ENCODE measurements at regions not wholly inside any gene's neighbourhood (a gene's known extent, or its start where the extent isn't known, plus 50 kb on each side); places are given as distances from the start of the nearest gene placed in this dataset.

DNA sequence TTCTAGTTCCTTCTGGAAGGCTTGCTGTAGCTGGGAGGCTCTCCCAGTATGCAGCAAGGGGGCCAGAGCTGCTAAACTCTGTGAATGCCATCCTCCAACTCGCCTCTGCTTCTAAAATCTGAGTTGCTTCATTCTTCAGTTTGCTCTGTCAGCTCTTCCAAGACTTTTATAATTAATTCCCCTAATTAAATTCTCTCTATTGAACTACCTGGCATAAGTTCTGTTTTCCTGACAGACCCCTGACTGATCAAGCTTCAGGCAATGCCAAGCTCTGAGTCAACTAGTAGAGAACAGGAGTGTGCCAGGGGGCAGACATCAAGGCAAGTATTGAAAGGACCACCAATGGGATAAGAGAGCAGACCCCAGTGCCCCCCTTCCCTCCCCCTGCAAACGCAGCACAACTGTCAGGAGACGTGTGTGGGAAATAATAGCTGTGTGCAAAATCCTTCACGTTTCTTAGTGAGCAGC, 109.3 kb upstream of the TAB2 start:
- Histone ChIP-seq H3K4me1 (peaks cover 9% of the 10 kb centered on the region), H3K9me3 (no peaks in the 10 kb centered on the region), H3K4me3 (no peak overlapping the region), H3K36me3 (no peaks in the 10 kb centered on the region), H3K27ac (no peak overlapping the region), H3K27me3 (ENCODE audit: low read depth) (no peaks in the 10 kb centered on the region)
- TF ChIP-seq, protein P1, sequence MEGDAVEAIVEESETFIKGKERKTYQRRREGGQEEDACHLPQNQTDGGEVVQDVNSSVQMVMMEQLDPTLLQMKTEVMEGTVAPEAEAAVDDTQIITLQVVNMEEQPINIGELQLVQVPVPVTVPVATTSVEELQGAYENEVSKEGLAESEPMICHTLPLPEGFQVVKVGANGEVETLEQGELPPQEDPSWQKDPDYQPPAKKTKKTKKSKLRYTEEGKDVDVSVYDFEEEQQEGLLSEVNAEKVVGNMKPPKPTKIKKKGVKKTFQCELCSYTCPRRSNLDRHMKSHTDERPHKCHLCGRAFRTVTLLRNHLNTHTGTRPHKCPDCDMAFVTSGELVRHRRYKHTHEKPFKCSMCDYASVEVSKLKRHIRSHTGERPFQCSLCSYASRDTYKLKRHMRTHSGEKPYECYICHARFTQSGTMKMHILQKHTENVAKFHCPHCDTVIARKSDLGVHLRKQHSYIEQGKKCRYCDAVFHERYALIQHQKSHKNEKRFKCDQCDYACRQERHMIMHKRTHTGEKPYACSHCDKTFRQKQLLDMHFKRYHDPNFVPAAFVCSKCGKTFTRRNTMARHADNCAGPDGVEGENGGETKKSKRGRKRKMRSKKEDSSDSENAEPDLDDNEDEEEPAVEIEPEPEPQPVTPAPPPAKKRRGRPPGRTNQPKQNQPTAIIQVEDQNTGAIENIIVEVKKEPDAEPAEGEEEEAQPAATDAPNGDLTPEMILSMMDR (IDR thresholded peaks at IDR 0.05): no peak
- intact Hi-C loops (cut with DNase I): no loop called here
- ATAC-seq (no peak), DNase-seq (no peak)

GRCh38 chr6:149209871-149210775, 107.4 kb upstream of the TAB2 start:
- Histone ChIP-seq H3K27me3 (ENCODE audit: low read depth) (no peaks in the 10 kb centered on the region), H3K4me3 (no peak overlapping the region), H3K9me3 (no peaks in the 10 kb centered on the region), H3K36me3 (no peaks in the 10 kb centered on the region), H3K27ac (no peak overlapping the region), H3K4me1 (peaks cover 10% of the 10 kb centered on the region)
- DNase-seq (no peak), ATAC-seq (peak in 1 of 2 donors; percentile 19)
- TF ChIP-seq, protein P1 (IDR thresholded peaks at IDR 0.05): no peak
- intact Hi-C loops (cut with DNase I): no loop called here

- ATAC-seq: peak; percentile 54 to 57
- Histone ChIP-seq H3K4me3 (no peak overlapping the region), H3K36me3 (no peaks in the 10 kb centered on the region), H3K4me1 (peaks cover 10% of the 10 kb centered on the region), H3K27me3 (ENCODE audit: low read depth) (no peaks in the 10 kb centered on the region), H3K9me3 (no peaks in the 10 kb centered on the region), H3K27ac (no peak overlapping the region)
- TF ChIP-seq, protein P1 (IDR thresholded peaks at IDR 0.05): no peak
- no peak for DNase-seq
- intact Hi-C loops (cut with DNase I): no loop called here
These were observed 106.4 kb upstream of the TAB2 start for GRCh38 chr6:149211046-149211571.

GRCh38 chr6:149212206-149212605, 105.3 kb upstream of the TAB2 start:
- Histone ChIP-seq H3K4me1 (peaks cover 10% of the 10 kb centered on the region), H3K36me3 (no peaks in the 10 kb centered on the region), H3K27me3 (ENCODE audit: low read depth) (no peaks in the 10 kb centered on the region), H3K4me3 (no peak overlapping the region), H3K27ac (no peak overlapping the region), H3K9me3 (no peaks in the 10 kb centered on the region)
- ATAC-seq: no peak
- TF ChIP-seq, protein P1 (IDR thresholded peaks at IDR 0.05): no peak
- intact Hi-C loops (cut with DNase I): no loop called here
- DNase-seq: no peak

GRCh38 chr6:149212892-149213801, 104.4 kb upstream of the TAB2 start:
- H3K36me3 ChIP-seq: no peaks in the 10 kb centered on the region
- TF ChIP-seq, protein P1 (IDR thresholded peaks at IDR 0.05): no peak
- intact Hi-C loops (cut with DNase I): no loop called here
- no peak for DNase-seq
- no peak overlapping the region for H3K4me3 ChIP-seq
- ATAC-seq: peak in 1 of 2 donors; percentile 20
- no peaks in the 10 kb centered on the region for H3K27me3 ChIP-seq (ENCODE audit: low read depth)
- peaks cover 10% of the 10 kb centered on the region for H3K4me1 ChIP-seq
- H3K27ac ChIP-seq: no peak overlapping the region
- H3K9me3 ChIP-seq: no peaks in the 10 kb centered on the region

Data from lower lobe of right lung (tissue), 2 donors.